Naive thymus-derived CD4-positive, alpha-beta T cell (primary cell): ENCODE measurements at regions not wholly inside any gene's neighbourhood (a gene's known extent, or its start where the extent isn't known, plus 50 kb on each side); places are given as distances from the start of the nearest gene placed in this dataset.

ENCODE experiments used
- ATAC-seq: fragments of 150-1000 bp; cut with Tn5 transposase; 2 replicates; pipeline ENCODE4 v1.10.0; 2021; ENCODE audit warnings: mild to moderate bottlenecking, moderate library complexity
- CTCF ChIA-PET: fragments of 350-600 bp; sonication (Branson Sonifier 250); formaldehyde crosslinking; loops from one replicate; lab custom pipeline; 2021; ENCODE audit warnings: antibody characterized with exemption; lab: Charles Lee
- POLR2A ChIA-PET: fragments of 350-600 bp; sonication (Branson Sonifier 250); formaldehyde crosslinking; loops from one replicate; lab custom pipeline; 2021; ENCODE audit warnings: antibody characterized with exemption, inconsistent platforms; lab: Charles Lee
- DNase-seq, 9 donors: peaks; one replicate each; pipeline versions ENCODE4 v3.0.0 to v3.0.0-alpha.2; 2020 to 2022; ENCODE audit warnings: mixed read lengths in 1 of 9
- H3K27ac ChIP-seq: one replicate; pipeline ENCODE4 v1.7.0; 2013; ENCODE audit warnings: mild to moderate bottlenecking, low read depth, low read length, moderate library complexity
- H3K27me3 ChIP-seq, 2 donors: one replicate each; pipeline ENCODE4 v1.7.0; 2013; ENCODE audit warnings: low read length in 2 of 2, mild to moderate bottlenecking in 2 of 2, moderate library complexity in 2 of 2; ENCODE audit not compliant: control insufficient read depth in 2 of 2, insufficient read depth in 2 of 2
- H3K36me3 ChIP-seq, 3 experiments: 1 replicate in 2 of 3; 2 replicates in 1 of 3; pipeline ENCODE4 v1.7.0; 2013; ENCODE audit warnings: low read length in 3 of 3, mild to moderate bottlenecking in 3 of 3, moderate library complexity in 1 of 3; ENCODE audit not compliant: insufficient read depth in 3 of 3, control insufficient read depth in 2 of 3
- H3K4me1 ChIP-seq, 2 donors: one replicate each; pipeline ENCODE4 v1.7.0; 2013; ENCODE audit warnings: low read length in 2 of 2, mild to moderate bottlenecking in 2 of 2, moderate library complexity in 1 of 2; ENCODE audit not compliant: control insufficient read depth in 2 of 2, insufficient read depth in 2 of 2
- H3K4me3 ChIP-seq: 2 replicates; pipeline ENCODE4 v1.7.0; 2013; ENCODE audit warnings: mild to moderate bottlenecking, low read length
- H3K9me3 ChIP-seq, 3 experiments: 1 replicate in 2 of 3; 2 replicates in 1 of 3; pipeline ENCODE4 v1.7.0; 2013; ENCODE audit warnings: low read length in 3 of 3; ENCODE audit not compliant: control insufficient read depth in 2 of 3
- H3K27ac Mint-ChIP-seq, 9 donors: one replicate each; pipeline ENCODE4 v1.8.0; 2020 to 2022; ENCODE audit warnings: mixed read lengths in 9 of 9, mild to moderate bottlenecking in 8 of 9, moderate library complexity in 5 of 9, inconsistent platforms in 2 of 9
- H3K27me3 Mint-ChIP-seq, 5 donors: one replicate each; pipeline ENCODE4 v1.8.0; 2021 to 2022; ENCODE audit warnings: mixed read lengths in 5 of 5, mild to moderate bottlenecking in 1 of 5
- H3K36me3 Mint-ChIP-seq, 5 donors: one replicate each; pipeline ENCODE4 v1.8.0; 2020 to 2022; ENCODE audit warnings: mixed read lengths in 5 of 5, mild to moderate bottlenecking in 3 of 5, inconsistent platforms in 1 of 5
- H3K4me1 Mint-ChIP-seq, 7 donors: one replicate each; pipeline ENCODE4 v1.8.0; 2020 to 2022; ENCODE audit warnings: mixed read lengths in 7 of 7, mild to moderate bottlenecking in 3 of 7, inconsistent platforms in 1 of 7
- H3K4me3 Mint-ChIP-seq, 10 donors: one replicate each; pipeline ENCODE4 v1.8.0; 2020 to 2022; ENCODE audit warnings: mild to moderate bottlenecking in 10 of 10, mixed read lengths in 10 of 10, moderate library complexity in 6 of 10, inconsistent platforms in 2 of 10
- H3K9me3 Mint-ChIP-seq, 11 donors: one replicate each; pipeline ENCODE4 v1.8.0; 2020 to 2022; ENCODE audit warnings: mixed read lengths in 11 of 11, mild to moderate bottlenecking in 4 of 11, inconsistent platforms in 1 of 11, moderate library complexity in 1 of 11
- intact Hi-C, 2 donors: fragments of 100-400 bp; cut with micrococcal nuclease; formaldehyde crosslinking; loops; one replicate each; pipeline ENCODE4 v1.15.1; 2023

DNA sequence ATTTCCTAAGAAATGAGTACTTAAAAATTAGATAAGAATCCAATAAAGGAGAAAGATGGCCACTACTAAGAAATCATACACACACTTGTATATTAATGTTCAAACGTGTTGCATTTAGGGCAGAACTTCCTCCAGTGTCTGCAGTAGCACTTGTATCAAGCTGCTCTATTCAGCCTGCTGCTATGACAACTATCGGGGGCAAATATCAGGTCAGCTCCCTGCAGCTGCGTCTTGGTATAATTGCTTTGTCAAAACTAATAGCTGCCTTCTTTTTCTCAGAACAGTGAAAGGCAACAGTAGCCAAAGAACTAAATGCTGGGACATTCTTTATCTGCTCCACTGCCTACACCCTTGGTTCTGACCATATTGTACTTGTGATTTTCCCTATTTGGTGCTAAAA is 300.7 kb downstream of the NOL4 start:
- ATAC-seq: no peak
- no peaks in the 10 kb centered on the region for H3K4me1 Mint-ChIP-seq

DNA sequence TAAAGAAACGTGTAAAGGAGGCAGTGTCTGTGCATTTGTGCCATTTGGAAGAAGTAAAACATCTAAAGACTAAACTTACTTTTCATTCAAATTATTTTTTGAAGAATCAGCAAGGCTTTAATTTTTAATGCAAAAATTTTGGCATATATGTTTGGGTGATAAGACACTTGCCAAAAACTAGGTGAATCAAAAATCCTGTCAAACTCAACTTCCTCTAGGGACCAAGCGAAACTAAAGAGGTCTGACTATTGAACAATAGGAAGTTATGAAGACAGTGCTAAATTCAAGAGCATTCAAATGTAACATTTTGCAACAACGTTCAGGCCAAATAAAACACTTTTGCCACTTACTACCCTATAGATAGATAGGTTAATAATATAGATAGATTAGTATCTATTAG is 306.1 kb downstream of the NOL4 start:
- Histone ChIP-seq H3K36me3 (no peaks in the 10 kb centered on the region), H3K27ac (no peak overlapping the region), H3K4me1 (no peaks in the 10 kb centered on the region), H3K27me3 (no peaks in the 10 kb centered on the region), H3K4me3 (no peak overlapping the region), H3K9me3 (no peaks in the 10 kb centered on the region)
- ATAC-seq (no peak), DNase-seq (no peak)
- Mint-ChIP-seq H3K27me3 (no peaks in the 10 kb centered on the region), H3K4me3 (no peak overlapping the region), H3K36me3 (no peaks in the 10 kb centered on the region), H3K9me3 (peaks cover 0 to 20% (median 2%) of the 10 kb centered on the region in 11 donors), H3K4me1 (no peaks in the 10 kb centered on the region), H3K27ac (no peak overlapping the region)
- ChIA-PET CTCF (no interaction called here), POLR2A (no interaction called here)
- intact Hi-C loops: no loop called here

More for the DNA sequence above, 300.7 kb downstream of the NOL4 start:
- CTCF ChIA-PET: no interaction called here
- H3K4me1 ChIP-seq: no peaks in the 10 kb centered on the region
- H3K9me3 Mint-ChIP-seq: peaks cover 0 to 9% (median 2%) of the 10 kb centered on the region in 11 donors
- H3K4me3 Mint-ChIP-seq: no peak overlapping the region
- H3K27me3 ChIP-seq: no peaks in the 10 kb centered on the region
- no peaks in the 10 kb centered on the region for H3K27me3 Mint-ChIP-seq
- DNase-seq: no peak
- intact Hi-C loops: no loop called here
- POLR2A ChIA-PET: no interaction called here
- H3K9me3 ChIP-seq: no peaks in the 10 kb centered on the region
- no peak overlapping the region for H3K4me3 ChIP-seq
- H3K27ac ChIP-seq: no peak overlapping the region
- H3K36me3 Mint-ChIP-seq: no peaks in the 10 kb centered on the region
- no peak overlapping the region for H3K27ac Mint-ChIP-seq
- no peaks in the 10 kb centered on the region for H3K36me3 ChIP-seq

DNA sequence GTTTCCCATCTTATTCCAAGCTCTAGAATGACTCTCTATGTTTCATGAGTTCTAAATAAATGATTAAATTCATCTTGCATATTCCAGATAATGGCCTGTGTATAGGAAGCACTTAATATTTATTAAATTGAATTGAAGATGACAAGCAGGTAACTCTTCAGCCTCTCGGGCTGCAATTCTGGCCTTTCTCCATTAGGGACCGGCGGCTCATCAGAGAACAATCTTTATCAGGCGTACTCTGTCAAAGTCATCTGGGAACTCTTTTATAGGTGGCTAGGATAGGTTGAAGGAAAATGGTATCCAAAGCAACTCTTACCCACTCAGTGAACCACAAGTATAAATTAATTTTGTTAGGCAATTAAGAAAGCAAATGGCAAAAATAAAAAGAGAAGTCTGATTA is 308.5 kb downstream of the NOL4 start:
- Mint-ChIP-seq H3K27me3 (no peaks in the 10 kb centered on the region), H3K4me1 (no peaks in the 10 kb centered on the region), H3K9me3 (peaks cover 0 to 18% (median 4%) of the 10 kb centered on the region in 11 donors), H3K27ac (no peak overlapping the region), H3K36me3 (no peaks in the 10 kb centered on the region), H3K4me3 (no peak overlapping the region)
- no peak overlapping the region for H3K27ac ChIP-seq
- H3K4me1 ChIP-seq: no peaks in the 10 kb centered on the region
- CTCF ChIA-PET: no interaction called here
- intact Hi-C loops: no loop called here
- H3K4me3 ChIP-seq: no peak overlapping the region
- H3K9me3 ChIP-seq: no peaks in the 10 kb centered on the region
- no peaks in the 10 kb centered on the region for H3K36me3 ChIP-seq
- H3K27me3 ChIP-seq: no peaks in the 10 kb centered on the region
- ATAC-seq: no peak
- POLR2A ChIA-PET: no interaction called here
- no peak for DNase-seq

DNA sequence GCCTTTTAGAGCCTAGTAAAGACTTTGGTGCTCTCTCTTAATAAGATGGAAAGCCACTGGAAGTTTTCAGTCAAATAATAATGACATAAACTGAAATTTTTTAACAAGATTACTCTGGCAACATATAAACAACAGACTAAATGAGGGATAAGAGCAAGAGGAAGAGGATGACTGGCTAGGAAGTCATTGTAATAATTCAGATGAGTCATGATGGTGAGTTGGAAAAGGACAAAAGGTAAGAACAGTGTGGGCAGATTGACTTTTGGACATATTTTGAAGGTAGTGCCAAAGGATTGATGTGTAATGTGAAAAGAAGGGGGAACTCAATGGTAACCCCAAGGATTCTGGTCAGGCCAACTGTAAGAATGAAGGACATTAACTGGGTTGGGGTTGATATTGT is 310.3 kb downstream of the NOL4 start:
- no peak overlapping the region for H3K4me3 Mint-ChIP-seq
- Histone ChIP-seq H3K4me3 (no peak overlapping the region), H3K36me3 (no peaks in the 10 kb centered on the region), H3K27ac (no peak overlapping the region), H3K4me1 (no peaks in the 10 kb centered on the region), H3K9me3 (no peaks in the 10 kb centered on the region), H3K27me3 (no peaks in the 10 kb centered on the region)
- H3K27ac Mint-ChIP-seq: no peak overlapping the region
- no peak for DNase-seq
- intact Hi-C loops: no loop called here
- no peaks in the 10 kb centered on the region for H3K4me1 Mint-ChIP-seq
- CTCF ChIA-PET: no interaction called here
- peaks cover 0 to 19% (median 5%) of the 10 kb centered on the region in 11 donors for H3K9me3 Mint-ChIP-seq
- H3K27me3 Mint-ChIP-seq: no peaks in the 10 kb centered on the region
- no peak for ATAC-seq
- no peaks in the 10 kb centered on the region for H3K36me3 Mint-ChIP-seq
- POLR2A ChIA-PET: no interaction called here

DNA sequence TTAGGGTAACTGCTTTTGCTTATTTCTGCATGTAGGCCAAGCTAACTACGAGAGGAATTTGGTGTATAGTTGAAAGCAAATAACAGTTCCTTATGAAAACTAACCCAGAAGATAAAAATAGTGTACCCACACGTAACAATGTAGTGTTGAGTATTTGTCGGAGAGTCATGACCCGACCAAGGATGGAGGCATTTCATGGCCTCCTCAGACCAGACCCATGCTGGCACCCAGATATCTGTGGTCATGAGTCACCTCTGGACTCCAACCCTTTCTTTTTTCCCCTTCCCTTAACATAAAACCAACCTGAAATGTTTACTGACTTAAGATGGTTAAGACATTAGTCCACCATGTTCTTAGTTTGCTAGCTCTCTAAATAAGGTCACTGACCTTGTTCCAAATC is 318.7 kb downstream of the NOL4 start:
- no peaks in the 10 kb centered on the region for H3K4me1 Mint-ChIP-seq
- H3K27ac ChIP-seq: no peak overlapping the region
- no peaks in the 10 kb centered on the region for H3K4me1 ChIP-seq
- no peak for ATAC-seq
- peaks cover 0 to 35% (median 17%) of the 10 kb centered on the region in 11 donors for H3K9me3 Mint-ChIP-seq
- H3K36me3 ChIP-seq: no peaks in the 10 kb centered on the region
- no peaks in the 10 kb centered on the region for H3K27me3 ChIP-seq
- H3K36me3 Mint-ChIP-seq: no peaks in the 10 kb centered on the region
- intact Hi-C loops: loop anchor here in 1 of 2 donors (10.0 kb wide), 1 partner anchor 931 kb away; no protein-coding TSS in a partner anchor
- H3K4me3 ChIP-seq: no peak overlapping the region
- no peak for DNase-seq
- ChIA-PET POLR2A (no interaction called here), CTCF (no interaction called here)
- no peak overlapping the region for H3K4me3 Mint-ChIP-seq
- peaks cover 0 to 6% (median 0%) of the 10 kb centered on the region in 3 experiments for H3K9me3 ChIP-seq
- no peak overlapping the region for H3K27ac Mint-ChIP-seq
- H3K27me3 Mint-ChIP-seq: no peaks in the 10 kb centered on the region

DNA sequence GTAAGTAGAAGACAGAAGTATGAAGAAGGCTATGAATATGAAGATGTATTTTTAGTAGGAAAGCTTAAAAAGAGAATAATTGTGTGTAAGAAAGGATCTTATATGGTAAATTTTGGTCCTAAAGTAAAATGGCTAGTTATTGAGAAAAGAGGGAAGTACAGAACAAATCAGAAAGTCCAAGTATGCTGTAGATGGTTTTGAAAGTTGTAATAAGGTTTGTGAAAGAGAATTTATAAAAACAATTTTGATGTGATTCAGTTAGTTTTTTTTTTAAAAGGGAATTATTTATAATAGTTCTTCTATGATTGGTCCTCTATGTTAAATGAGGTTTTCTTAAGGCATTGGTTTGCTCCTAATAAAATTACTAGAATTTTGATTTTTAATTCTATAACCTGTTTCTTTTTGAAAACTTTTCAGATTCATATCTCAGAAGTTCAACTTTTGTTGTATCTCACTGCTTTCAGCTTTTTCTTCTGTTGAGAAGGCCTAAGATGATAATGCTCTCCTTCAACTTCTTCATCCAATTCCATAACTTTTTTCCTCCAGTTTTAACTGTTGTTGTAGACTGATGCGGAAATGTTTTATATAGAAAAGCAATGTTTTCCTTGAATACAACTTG is 322.7 kb downstream of the NOL4 start:
- Histone ChIP-seq H3K27me3 (no peaks in the 10 kb centered on the region), H3K9me3 (peaks cover 0 to 6% (median 0%) of the 10 kb centered on the region in 3 experiments), H3K36me3 (no peaks in the 10 kb centered on the region), H3K4me1 (no peaks in the 10 kb centered on the region), H3K27ac (no peak overlapping the region), H3K4me3 (no peak overlapping the region)
- ATAC-seq: no peak
- ChIA-PET POLR2A (no interaction called here), CTCF (no interaction called here)
- H3K9me3 Mint-ChIP-seq: peaks cover 3 to 55% (median 20%) of the 10 kb centered on the region in 11 donors
- DNase-seq: no peak
- intact Hi-C loops: loop anchor here in 1 of 2 donors (10.0 kb wide), 1 partner anchor 927 kb away; no protein-coding TSS in a partner anchor
- no peaks in the 10 kb centered on the region for H3K36me3 Mint-ChIP-seq
- no peak overlapping the region for H3K27ac Mint-ChIP-seq
- no peaks in the 10 kb centered on the region for H3K27me3 Mint-ChIP-seq
- no peaks in the 10 kb centered on the region for H3K4me1 Mint-ChIP-seq
- no peak overlapping the region for H3K4me3 Mint-ChIP-seq

DNA sequence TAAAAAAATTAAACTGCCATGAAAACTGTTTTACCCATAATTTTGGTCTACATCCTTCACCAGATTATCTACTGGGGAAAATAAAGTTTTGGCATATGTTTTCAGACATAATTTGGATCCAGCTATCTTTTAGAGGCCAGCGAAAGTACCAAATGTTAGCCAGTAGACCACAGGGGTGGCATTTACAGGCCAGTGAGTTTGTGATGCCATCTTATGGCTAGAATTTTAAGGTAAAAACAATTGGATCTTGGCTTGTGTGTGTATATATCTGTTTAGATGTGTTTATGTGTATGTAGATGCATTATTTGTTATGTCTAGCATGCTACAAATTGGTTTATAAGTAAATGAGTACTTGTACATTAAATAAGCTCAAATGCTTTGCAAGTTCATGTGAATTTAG is 322.6 kb downstream of the ASXL3 start:
- ChIA-PET CTCF (no interaction called here), POLR2A (no interaction called here)
- Mint-ChIP-seq H3K4me3 (no peak overlapping the region), H3K27ac (no peak overlapping the region), H3K36me3 (no peaks in the 10 kb centered on the region), H3K4me1 (no peaks in the 10 kb centered on the region), H3K27me3 (no peaks in the 10 kb centered on the region), H3K9me3 (peaks cover 7 to 59% (median 21%) of the 10 kb centered on the region in 11 donors)
- no peaks in the 10 kb centered on the region for H3K4me1 ChIP-seq
- no peak overlapping the region for H3K27ac ChIP-seq
- DNase-seq (no peak), ATAC-seq (no peak)
- no peaks in the 10 kb centered on the region for H3K9me3 ChIP-seq
- no peaks in the 10 kb centered on the region for H3K27me3 ChIP-seq
- no peak overlapping the region for H3K4me3 ChIP-seq
- H3K36me3 ChIP-seq: no peaks in the 10 kb centered on the region
- intact Hi-C loops: loop anchor here in 1 of 2 donors (10.0 kb wide), 1 partner anchor 926 kb away; no protein-coding TSS in a partner anchor
